ENCODE measurements at regions not wholly inside any gene's neighbourhood (a gene's known extent, or its start where the extent isn't known, plus 50 kb on each side); places are given as distances from the start of the nearest gene placed in this dataset.

GRCh38 chr19:29439021-29439420, 86.8 kb upstream of the VSTM2B start:
- TF ChIP-seq POLR2AphosphoS5 (IDR thresholded peaks at IDR 0.05; ENCODE audit: insufficient read depth in 1 of 2, low read depth in 1 of 2) (no peak), CTCF (IDR thresholded peaks at IDR 0.05) (no peak), POLR2A (IDR thresholded peaks at IDR 0.05) (no peak)
- Histone ChIP-seq H3K27me3 (no peaks in the 10 kb centered on the region), H3K36me3 (no peaks in the 10 kb centered on the region), H3K27ac (no peak overlapping the region), H3K4me1 (no peaks in the 10 kb centered on the region), H3K4me3 (no peak overlapping the region), H3K9me3 (no peaks in the 10 kb centered on the region)
- no peak for DNase-seq (ENCODE audit: extremely low spot score in 2 of 2)
- intact Hi-C loops (cut with DNase I) = no loop called here

GRCh38 chr19:29439688-29440550, 85.9 kb upstream of the VSTM2B start:
- intact Hi-C loops (cut with DNase I) = no loop called here
- DNase-seq (ENCODE audit: extremely low spot score in 2 of 2) = no peak

GRCh38 chr19:29442094-29442493, 83.7 kb upstream of the VSTM2B start:
- Histone ChIP-seq H3K27ac (no peak overlapping the region), H3K36me3 (no peaks in the 10 kb centered on the region), H3K27me3 (no peaks in the 10 kb centered on the region), H3K9me3 (no peaks in the 10 kb centered on the region), H3K4me3 (no peak overlapping the region), H3K4me1 (no peaks in the 10 kb centered on the region)
- intact Hi-C loops (cut with DNase I) = no loop called here
- no peak for DNase-seq (ENCODE audit: extremely low spot score in 2 of 2)
- no peak for TF ChIP-seq POLR2A (IDR thresholded peaks at IDR 0.05)
- no peak for TF ChIP-seq CTCF (IDR thresholded peaks at IDR 0.05)
- TF ChIP-seq POLR2AphosphoS5 (IDR thresholded peaks at IDR 0.05; ENCODE audit: insufficient read depth in 1 of 2, low read depth in 1 of 2) = no peak

More at GRCh38 chr19:29439688-29440550, 85.9 kb upstream of the VSTM2B start:
- no peaks in the 10 kb centered on the region for H3K9me3 ChIP-seq
- H3K36me3 ChIP-seq = no peaks in the 10 kb centered on the region
- no peaks in the 10 kb centered on the region for H3K4me1 ChIP-seq
- H3K27me3 ChIP-seq = no peaks in the 10 kb centered on the region
- no peak overlapping the region for H3K4me3 ChIP-seq
- TF ChIP-seq CTCF (IDR thresholded peaks at IDR 0.05) (no peak), POLR2AphosphoS5 (IDR thresholded peaks at IDR 0.05; ENCODE audit: insufficient read depth in 1 of 2, low read depth in 1 of 2) (no peak), POLR2A (IDR thresholded peaks at IDR 0.05) (no peak)
- no peak overlapping the region for H3K27ac ChIP-seq

- intact Hi-C loops (cut with DNase I) = no loop called here
- DNase-seq (ENCODE audit: extremely low spot score in 2 of 2) = no peak
- H3K4me3 ChIP-seq = no peak overlapping the region
- no peaks in the 10 kb centered on the region for H3K4me1 ChIP-seq
- no peaks in the 10 kb centered on the region for H3K9me3 ChIP-seq
- no peaks in the 10 kb centered on the region for H3K27me3 ChIP-seq
- TF ChIP-seq POLR2AphosphoS5 (IDR thresholded peaks at IDR 0.05; ENCODE audit: insufficient read depth in 1 of 2, low read depth in 1 of 2) (no peak), CTCF (IDR thresholded peaks at IDR 0.05) (no peak), POLR2A (IDR thresholded peaks at IDR 0.05) (no peak)
- no peak overlapping the region for H3K27ac ChIP-seq
- no peaks in the 10 kb centered on the region for H3K36me3 ChIP-seq
Observed at GRCh38 chr19:29442910-29443309, 82.9 kb upstream of the VSTM2B start.

GRCh38 chr19:29445246-29445645, 80.5 kb upstream of the VSTM2B start:
- Histone ChIP-seq H3K9me3 (no peaks in the 10 kb centered on the region), H3K27ac (no peak overlapping the region), H3K36me3 (no peaks in the 10 kb centered on the region), H3K27me3 (no peaks in the 10 kb centered on the region), H3K4me3 (no peak overlapping the region), H3K4me1 (no peaks in the 10 kb centered on the region)
- intact Hi-C loops (cut with DNase I) = no loop called here
- TF ChIP-seq POLR2A (IDR thresholded peaks at IDR 0.05) = no peak
- no peak for TF ChIP-seq POLR2AphosphoS5 (IDR thresholded peaks at IDR 0.05; ENCODE audit: insufficient read depth in 1 of 2, low read depth in 1 of 2)
- no peak for TF ChIP-seq CTCF (IDR thresholded peaks at IDR 0.05)
- DNase-seq (ENCODE audit: extremely low spot score in 2 of 2) = peak in 1 of 2 donors; percentile 43
